HEK293 (cell line): ENCODE measurements at regions not wholly inside any gene's neighbourhood (a gene's known extent, or its start where the extent isn't known, plus 50 kb on each side); places are given as distances from the start of the nearest gene placed in this dataset.

Experiments
- ZNF138 ChIP-seq: fragments of 450-650 bp; formaldehyde crosslinking; IDR thresholded peaks from 2 replicates; pipeline ENCODE4 v1.5.1; 2016; ENCODE audit warnings: missing biosample characterization, missing genetic modification characterization, borderline replicate concordance
- ZNF433 ChIP-seq: fragments of 450-650 bp; formaldehyde crosslinking; IDR thresholded peaks from 2 replicates; pipeline ENCODE4 v1.5.1; 2016; ENCODE audit warnings: missing biosample characterization, missing genetic modification characterization, low read depth
- TF ChIP-seq, protein P1 (sequence below): fragments of 450-650 bp; formaldehyde crosslinking; IDR thresholded peaks from 2 replicates; pipeline ENCODE4 v1.5.1; 2016; ENCODE audit warnings: missing biosample characterization, missing genetic modification characterization
- TF ChIP-seq, protein P2 (sequence below): fragments of 450-650 bp; formaldehyde crosslinking; IDR thresholded peaks from 2 replicates; pipeline ENCODE4 v1.5.1; 2016; ENCODE audit warnings: missing biosample characterization, missing genetic modification characterization
- TF ChIP-seq, protein P3 (sequence below): fragments of 450-650 bp; formaldehyde crosslinking; IDR thresholded peaks from 2 replicates; pipeline ENCODE4 v1.5.1; 2016; ENCODE audit warnings: missing biosample characterization, missing genetic modification characterization

DNA sequence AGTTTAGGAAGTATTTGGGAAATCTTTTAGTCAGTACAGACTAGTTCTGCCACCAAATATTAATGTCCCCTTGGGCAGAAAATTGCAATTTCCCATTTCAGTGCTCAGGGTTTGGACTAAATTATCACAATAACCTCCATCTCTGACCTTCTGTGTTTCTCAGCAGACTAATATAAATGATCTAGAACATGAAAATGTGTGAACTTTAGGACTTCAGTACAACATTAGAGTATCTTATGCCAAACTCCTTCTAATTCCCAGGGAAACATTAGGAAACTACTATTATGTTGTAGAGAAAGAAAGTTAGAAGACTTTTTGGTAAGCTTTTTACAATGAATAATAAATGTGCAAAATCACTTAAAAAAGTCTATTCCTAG, 1087.6 kb upstream of the CITED2 start:
- TF ChIP-seq, protein P1, sequence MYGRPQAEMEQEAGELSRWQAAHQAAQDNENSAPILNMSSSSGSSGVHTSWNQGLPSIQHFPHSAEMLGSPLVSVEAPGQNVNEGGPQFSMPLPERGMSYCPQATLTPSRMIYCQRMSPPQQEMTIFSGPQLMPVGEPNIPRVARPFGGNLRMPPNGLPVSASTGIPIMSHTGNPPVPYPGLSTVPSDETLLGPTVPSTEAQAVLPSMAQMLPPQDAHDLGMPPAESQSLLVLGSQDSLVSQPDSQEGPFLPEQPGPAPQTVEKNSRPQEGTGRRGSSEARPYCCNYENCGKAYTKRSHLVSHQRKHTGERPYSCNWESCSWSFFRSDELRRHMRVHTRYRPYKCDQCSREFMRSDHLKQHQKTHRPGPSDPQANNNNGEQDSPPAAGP, result no peak
- TF ChIP-seq ZNF138 (tag by site-specific recombination) (no peak), ZNF433 (tag by site-specific recombination) (no peak)
- TF ChIP-seq, protein P2, sequence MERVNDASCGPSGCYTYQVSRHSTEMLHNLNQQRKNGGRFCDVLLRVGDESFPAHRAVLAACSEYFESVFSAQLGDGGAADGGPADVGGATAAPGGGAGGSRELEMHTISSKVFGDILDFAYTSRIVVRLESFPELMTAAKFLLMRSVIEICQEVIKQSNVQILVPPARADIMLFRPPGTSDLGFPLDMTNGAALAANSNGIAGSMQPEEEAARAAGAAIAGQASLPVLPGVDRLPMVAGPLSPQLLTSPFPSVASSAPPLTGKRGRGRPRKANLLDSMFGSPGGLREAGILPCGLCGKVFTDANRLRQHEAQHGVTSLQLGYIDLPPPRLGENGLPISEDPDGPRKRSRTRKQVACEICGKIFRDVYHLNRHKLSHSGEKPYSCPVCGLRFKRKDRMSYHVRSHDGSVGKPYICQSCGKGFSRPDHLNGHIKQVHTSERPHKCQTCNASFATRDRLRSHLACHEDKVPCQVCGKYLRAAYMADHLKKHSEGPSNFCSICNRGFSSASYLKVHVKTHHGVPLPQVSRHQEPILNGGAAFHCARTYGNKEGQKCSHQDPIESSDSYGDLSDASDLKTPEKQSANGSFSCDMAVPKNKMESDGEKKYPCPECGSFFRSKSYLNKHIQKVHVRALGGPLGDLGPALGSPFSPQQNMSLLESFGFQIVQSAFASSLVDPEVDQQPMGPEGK (tag by site-specific recombination), result no peak
- TF ChIP-seq, protein P3, sequence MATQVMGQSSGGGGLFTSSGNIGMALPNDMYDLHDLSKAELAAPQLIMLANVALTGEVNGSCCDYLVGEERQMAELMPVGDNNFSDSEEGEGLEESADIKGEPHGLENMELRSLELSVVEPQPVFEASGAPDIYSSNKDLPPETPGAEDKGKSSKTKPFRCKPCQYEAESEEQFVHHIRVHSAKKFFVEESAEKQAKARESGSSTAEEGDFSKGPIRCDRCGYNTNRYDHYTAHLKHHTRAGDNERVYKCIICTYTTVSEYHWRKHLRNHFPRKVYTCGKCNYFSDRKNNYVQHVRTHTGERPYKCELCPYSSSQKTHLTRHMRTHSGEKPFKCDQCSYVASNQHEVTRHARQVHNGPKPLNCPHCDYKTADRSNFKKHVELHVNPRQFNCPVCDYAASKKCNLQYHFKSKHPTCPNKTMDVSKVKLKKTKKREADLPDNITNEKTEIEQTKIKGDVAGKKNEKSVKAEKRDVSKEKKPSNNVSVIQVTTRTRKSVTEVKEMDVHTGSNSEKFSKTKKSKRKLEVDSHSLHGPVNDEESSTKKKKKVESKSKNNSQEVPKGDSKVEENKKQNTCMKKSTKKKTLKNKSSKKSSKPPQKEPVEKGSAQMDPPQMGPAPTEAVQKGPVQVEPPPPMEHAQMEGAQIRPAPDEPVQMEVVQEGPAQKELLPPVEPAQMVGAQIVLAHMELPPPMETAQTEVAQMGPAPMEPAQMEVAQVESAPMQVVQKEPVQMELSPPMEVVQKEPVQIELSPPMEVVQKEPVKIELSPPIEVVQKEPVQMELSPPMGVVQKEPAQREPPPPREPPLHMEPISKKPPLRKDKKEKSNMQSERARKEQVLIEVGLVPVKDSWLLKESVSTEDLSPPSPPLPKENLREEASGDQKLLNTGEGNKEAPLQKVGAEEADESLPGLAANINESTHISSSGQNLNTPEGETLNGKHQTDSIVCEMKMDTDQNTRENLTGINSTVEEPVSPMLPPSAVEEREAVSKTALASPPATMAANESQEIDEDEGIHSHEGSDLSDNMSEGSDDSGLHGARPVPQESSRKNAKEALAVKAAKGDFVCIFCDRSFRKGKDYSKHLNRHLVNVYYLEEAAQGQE, result no peak
